WTC11 (cell line): ENCODE measurements at regions not wholly inside any gene's neighbourhood (a gene's known extent, or its start where the extent isn't known, plus 50 kb on each side); places are given as distances from the start of the nearest gene placed in this dataset.

Experiments
- ATAC-seq: fragments of 200-7000 bp; cut with Tn5 transposase; 2 replicates; pipeline ENCODE4 v1.10.0; 2021; ENCODE audit warnings: mild to moderate bottlenecking, moderate library complexity
- CTCF ChIA-PET: fragments of 300-600 bp; sonication (Branson Sonifier 250); formaldehyde crosslinking; loops from one replicate; lab custom pipeline; 2021; ENCODE audit warnings: antibody characterized with exemption; lab: Charles Lee
- POLR2A ChIA-PET: fragments of 350-600 bp; sonication (Branson Sonifier 250); formaldehyde crosslinking; loops from one replicate; lab custom pipeline; 2021; ENCODE audit warnings: antibody characterized with exemption; lab: Charles Lee
- DNase-seq: peaks from one replicate; pipeline ENCODE4 v3.0.0; 2021; ENCODE audit warnings: low spot score
- H3K27ac Mint-ChIP-seq: 2 replicates; pipeline ENCODE4 v1.8.0; 2021; ENCODE audit warnings: mixed read lengths
- H3K27me3 Mint-ChIP-seq: 2 replicates; pipeline ENCODE4 v1.8.0; 2021; ENCODE audit warnings: low read depth, mild to moderate bottlenecking, moderate library complexity, mixed read lengths
- H3K36me3 Mint-ChIP-seq: 2 replicates; pipeline ENCODE4 v1.8.0; 2021; ENCODE audit warnings: mixed read lengths
- H3K4me1 Mint-ChIP-seq: 2 replicates; pipeline ENCODE4 v1.8.0; 2022; ENCODE audit warnings: mixed read lengths
- H3K4me3 Mint-ChIP-seq: 2 replicates; pipeline ENCODE4 v1.8.0; 2021; ENCODE audit warnings: mild to moderate bottlenecking, moderate library complexity, mixed read lengths
- H3K9me3 Mint-ChIP-seq: 2 replicates; pipeline ENCODE4 v1.8.0; 2021; ENCODE audit warnings: mixed read lengths
- ETV6 ChIP-seq: sonication (generic); formaldehyde crosslinking; IDR thresholded peaks from 2 replicates; pipeline ENCODE4 v1.8.1; 2022; ENCODE audit warnings: mild to moderate bottlenecking, missing genetic modification reagents
- FOXK1 ChIP-seq: sonication (generic); formaldehyde crosslinking; IDR thresholded peaks from 2 replicates; pipeline ENCODE4 v1.8.0; 2022; ENCODE audit warnings: mild to moderate bottlenecking, moderate library complexity, missing genetic modification reagents
- IRF2 ChIP-seq: sonication (generic); formaldehyde crosslinking; IDR thresholded peaks from 2 replicates; pipeline ENCODE4 v1.8.0; 2022; ENCODE audit warnings: low read depth, missing genetic modification reagents, borderline replicate concordance
- JAZF1 ChIP-seq: fragments of 250-450 bp; sonication (Bioruptor Pico); IDR thresholded peaks from 2 replicates; pipeline ENCODE4 v1.9.0; 2021; ENCODE audit warnings: moderate library complexity, mild to moderate bottlenecking, inconsistent platforms
- KAT7 ChIP-seq: sonication (generic); formaldehyde crosslinking; IDR thresholded peaks from 2 replicates; pipeline ENCODE4 v1.8.1; 2023; ENCODE audit warnings: missing genetic modification reagents, mild to moderate bottlenecking, borderline replicate concordance
- NR1H2 ChIP-seq: sonication (generic); formaldehyde crosslinking; IDR thresholded peaks from 2 replicates; pipeline ENCODE4 v1.9.0; 2021; ENCODE audit warnings: mild to moderate bottlenecking, moderate library complexity, missing genetic modification reagents
- TP53 ChIP-seq: sonication (generic); formaldehyde crosslinking; IDR thresholded peaks from 2 replicates; pipeline ENCODE4 v1.8.1; 2023; ENCODE audit warnings: mild to moderate bottlenecking, missing genetic modification reagents
- ZNF416 ChIP-seq: fragments of 250-450 bp; sonication (Bioruptor Pico); IDR thresholded peaks from 2 replicates; pipeline ENCODE4 v1.9.0; 2021; ENCODE audit warnings: mild to moderate bottlenecking, inconsistent platforms
- TF ChIP-seq, protein P1 (sequence below): sonication (generic); formaldehyde crosslinking; IDR thresholded peaks from 2 replicates; pipeline ENCODE4 v1.8.1; 2022; ENCODE audit warnings: low read depth, missing genetic modification reagents, borderline replicate concordance
- TF ChIP-seq, protein P2 (sequence below): sonication (generic); formaldehyde crosslinking; IDR thresholded peaks from 2 replicates; pipeline ENCODE4 v1.8.1; 2022; ENCODE audit warnings: mild to moderate bottlenecking, missing genetic modification reagents, moderate library complexity, borderline replicate concordance
- TF ChIP-seq, protein P3 (sequence below): sonication (generic); formaldehyde crosslinking; IDR thresholded peaks from 2 replicates; pipeline ENCODE4 v1.8.0; 2022; ENCODE audit warnings: missing genetic modification reagents
- TF ChIP-seq, protein P4 (sequence below): sonication (generic); formaldehyde crosslinking; IDR thresholded peaks from 2 replicates; pipeline ENCODE4 v1.8.1; 2023; ENCODE audit warnings: mild to moderate bottlenecking, missing genetic modification reagents, moderate library complexity
- TF ChIP-seq, protein P5 (sequence below): sonication (generic); formaldehyde crosslinking; IDR thresholded peaks from 2 replicates; pipeline ENCODE4 v1.8.0; 2023; ENCODE audit warnings: missing genetic modification reagents
- TF ChIP-seq, protein P6 (sequence below): sonication (generic); formaldehyde crosslinking; IDR thresholded peaks from 2 replicates; pipeline ENCODE4 v1.8.1; 2022; ENCODE audit warnings: low read depth, mild to moderate bottlenecking, moderate library complexity, missing genetic modification reagents, borderline replicate concordance
- TF ChIP-seq, protein P7 (sequence below): fragments of 250-450 bp; sonication (Bioruptor Pico); IDR thresholded peaks from 2 replicates; pipeline ENCODE4 v2.1.2; 2022; ENCODE audit warnings: mild to moderate bottlenecking, moderate library complexity

DNA sequence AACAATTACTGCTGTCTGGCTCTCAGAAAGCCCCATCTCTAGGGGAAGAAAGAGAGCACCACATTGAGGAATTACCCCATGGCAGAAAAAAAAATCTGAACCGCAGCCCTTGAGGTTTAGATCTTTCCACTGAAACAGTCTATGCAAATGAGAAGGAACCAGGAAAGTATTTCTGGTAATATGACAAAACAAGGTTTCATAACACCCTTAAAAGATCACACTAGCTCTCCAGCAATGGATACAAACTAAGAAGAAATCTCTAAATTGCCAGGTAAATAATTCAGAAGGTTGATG lies 427.1 kb downstream of the PRELID2 start (continued):
- TF ChIP-seq, protein P1, sequence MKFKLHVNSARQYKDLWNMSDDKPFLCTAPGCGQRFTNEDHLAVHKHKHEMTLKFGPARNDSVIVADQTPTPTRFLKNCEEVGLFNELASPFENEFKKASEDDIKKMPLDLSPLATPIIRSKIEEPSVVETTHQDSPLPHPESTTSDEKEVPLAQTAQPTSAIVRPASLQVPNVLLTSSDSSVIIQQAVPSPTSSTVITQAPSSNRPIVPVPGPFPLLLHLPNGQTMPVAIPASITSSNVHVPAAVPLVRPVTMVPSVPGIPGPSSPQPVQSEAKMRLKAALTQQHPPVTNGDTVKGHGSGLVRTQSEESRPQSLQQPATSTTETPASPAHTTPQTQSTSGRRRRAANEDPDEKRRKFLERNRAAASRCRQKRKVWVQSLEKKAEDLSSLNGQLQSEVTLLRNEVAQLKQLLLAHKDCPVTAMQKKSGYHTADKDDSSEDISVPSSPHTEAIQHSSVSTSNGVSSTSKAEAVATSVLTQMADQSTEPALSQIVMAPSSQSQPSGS (CRISPR knock-in tag) = no peak
- no peak for TF ChIP-seq IRF2 (CRISPR knock-in tag)
- TF ChIP-seq, all 79 proteins: peak for 0

DNA sequence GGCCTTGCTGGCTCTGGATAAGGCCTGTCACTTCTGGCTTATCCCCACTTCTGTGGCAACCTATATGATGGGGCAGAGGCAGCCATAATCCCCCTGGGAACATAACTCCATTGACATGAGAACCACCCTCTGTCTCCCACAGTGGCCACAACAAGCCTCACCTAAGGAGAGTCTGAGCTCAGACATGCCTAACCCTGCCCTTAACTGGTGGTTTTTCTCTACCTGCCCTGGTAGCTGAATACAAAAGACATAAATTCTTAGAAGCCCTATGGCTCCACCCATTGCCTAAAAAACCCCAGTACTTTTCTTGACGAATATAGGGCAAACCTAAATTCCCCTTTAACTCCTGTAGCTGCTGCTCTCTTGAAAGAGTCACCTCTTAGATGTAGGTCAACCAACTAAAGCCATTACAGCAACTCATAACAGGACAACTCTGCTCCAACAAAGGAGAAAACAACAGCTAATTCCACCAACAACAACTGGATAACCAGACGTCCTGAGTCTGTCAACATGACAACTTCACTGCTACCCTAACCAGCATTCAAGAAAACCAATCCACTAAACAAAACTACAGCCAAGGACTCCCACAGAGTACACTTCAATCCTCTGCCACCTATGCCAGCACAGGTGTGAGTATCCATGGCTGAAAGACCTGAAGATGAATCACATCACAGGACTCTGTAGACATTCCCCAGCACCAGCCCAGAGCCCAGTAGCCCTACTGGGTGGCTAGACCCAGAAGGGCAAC lies 427.7 kb downstream of the PRELID2 start:
- peaks cover 9% of the 10 kb centered on the region; the same call in 1 of the 2 replicates for H3K27me3 Mint-ChIP-seq
- ATAC-seq = no peak

DNA sequence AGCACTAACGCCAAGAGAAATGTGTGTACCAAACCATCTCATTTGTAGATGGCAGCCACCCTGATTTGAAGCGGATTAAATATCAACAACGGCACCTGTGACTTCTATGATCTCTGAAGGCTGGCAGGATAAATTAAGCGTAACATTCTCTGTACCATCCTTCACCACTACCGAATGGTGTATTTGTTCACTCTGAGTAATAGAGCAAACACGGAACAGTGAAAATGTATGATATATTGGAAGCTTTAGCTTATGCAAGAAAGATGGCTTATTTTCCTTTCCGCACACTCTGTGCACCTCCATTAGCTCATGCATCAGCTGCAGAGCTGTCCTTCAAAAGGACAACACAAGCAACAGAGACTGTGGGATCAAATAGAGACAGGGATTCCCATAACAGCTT lies 431.1 kb downstream of the PRELID2 start:
- Mint-ChIP-seq H3K4me3 (no peak overlapping the region), H3K9me3 (peaks cover 38% of the 10 kb centered on the region), H3K36me3 (peaks cover 30% of the 10 kb centered on the region), H3K27me3 (peaks cover 9% of the 10 kb centered on the region; the same call in 1 of the 2 replicates), H3K27ac (no peak overlapping the region), H3K4me1 (peaks cover 9% of the 10 kb centered on the region)
- ATAC-seq (no peak), DNase-seq (no peak)
- CTCF ChIA-PET = no interaction called here
- POLR2A ChIA-PET = no interaction called here
- TF ChIP-seq, protein P2, sequence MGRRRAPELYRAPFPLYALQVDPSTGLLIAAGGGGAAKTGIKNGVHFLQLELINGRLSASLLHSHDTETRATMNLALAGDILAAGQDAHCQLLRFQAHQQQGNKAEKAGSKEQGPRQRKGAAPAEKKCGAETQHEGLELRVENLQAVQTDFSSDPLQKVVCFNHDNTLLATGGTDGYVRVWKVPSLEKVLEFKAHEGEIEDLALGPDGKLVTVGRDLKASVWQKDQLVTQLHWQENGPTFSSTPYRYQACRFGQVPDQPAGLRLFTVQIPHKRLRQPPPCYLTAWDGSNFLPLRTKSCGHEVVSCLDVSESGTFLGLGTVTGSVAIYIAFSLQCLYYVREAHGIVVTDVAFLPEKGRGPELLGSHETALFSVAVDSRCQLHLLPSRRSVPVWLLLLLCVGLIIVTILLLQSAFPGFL (CRISPR knock-in tag) = no peak
- TF ChIP-seq ETV6 (CRISPR knock-in tag) (no peak), ZNF416 (CRISPR knock-in tag) (no peak), TP53 (CRISPR knock-in tag) (no peak)
- TF ChIP-seq, protein P3, sequence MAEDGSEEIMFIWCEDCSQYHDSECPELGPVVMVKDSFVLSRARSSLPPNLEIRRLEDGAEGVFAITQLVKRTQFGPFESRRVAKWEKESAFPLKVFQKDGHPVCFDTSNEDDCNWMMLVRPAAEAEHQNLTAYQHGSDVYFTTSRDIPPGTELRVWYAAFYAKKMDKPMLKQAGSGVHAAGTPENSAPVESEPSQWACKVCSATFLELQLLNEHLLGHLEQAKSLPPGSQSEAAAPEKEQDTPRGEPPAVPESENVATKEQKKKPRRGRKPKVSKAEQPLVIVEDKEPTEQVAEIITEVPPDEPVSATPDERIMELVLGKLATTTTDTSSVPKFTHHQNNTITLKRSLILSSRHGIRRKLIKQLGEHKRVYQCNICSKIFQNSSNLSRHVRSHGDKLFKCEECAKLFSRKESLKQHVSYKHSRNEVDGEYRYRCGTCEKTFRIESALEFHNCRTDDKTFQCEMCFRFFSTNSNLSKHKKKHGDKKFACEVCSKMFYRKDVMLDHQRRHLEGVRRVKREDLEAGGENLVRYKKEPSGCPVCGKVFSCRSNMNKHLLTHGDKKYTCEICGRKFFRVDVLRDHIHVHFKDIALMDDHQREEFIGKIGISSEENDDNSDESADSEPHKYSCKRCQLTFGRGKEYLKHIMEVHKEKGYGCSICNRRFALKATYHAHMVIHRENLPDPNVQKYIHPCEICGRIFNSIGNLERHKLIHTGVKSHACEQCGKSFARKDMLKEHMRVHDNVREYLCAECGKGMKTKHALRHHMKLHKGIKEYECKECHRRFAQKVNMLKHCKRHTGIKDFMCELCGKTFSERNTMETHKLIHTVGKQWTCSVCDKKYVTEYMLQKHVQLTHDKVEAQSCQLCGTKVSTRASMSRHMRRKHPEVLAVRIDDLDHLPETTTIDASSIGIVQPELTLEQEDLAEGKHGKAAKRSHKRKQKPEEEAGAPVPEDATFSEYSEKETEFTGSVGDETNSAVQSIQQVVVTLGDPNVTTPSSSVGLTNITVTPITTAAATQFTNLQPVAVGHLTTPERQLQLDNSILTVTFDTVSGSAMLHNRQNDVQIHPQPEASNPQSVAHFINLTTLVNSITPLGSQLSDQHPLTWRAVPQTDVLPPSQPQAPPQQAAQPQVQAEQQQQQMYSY (CRISPR knock-in tag) = no peak

More for the DNA sequence above, 427.7 kb downstream of the PRELID2 start:
- peaks cover 64% of the 10 kb centered on the region for H3K36me3 Mint-ChIP-seq
- TF ChIP-seq, protein P4, sequence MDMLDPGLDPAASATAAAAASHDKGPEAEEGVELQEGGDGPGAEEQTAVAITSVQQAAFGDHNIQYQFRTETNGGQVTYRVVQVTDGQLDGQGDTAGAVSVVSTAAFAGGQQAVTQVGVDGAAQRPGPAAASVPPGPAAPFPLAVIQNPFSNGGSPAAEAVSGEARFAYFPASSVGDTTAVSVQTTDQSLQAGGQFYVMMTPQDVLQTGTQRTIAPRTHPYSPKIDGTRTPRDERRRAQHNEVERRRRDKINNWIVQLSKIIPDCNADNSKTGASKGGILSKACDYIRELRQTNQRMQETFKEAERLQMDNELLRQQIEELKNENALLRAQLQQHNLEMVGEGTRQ (CRISPR knock-in tag) = no peak
- TF ChIP-seq, protein P5, sequence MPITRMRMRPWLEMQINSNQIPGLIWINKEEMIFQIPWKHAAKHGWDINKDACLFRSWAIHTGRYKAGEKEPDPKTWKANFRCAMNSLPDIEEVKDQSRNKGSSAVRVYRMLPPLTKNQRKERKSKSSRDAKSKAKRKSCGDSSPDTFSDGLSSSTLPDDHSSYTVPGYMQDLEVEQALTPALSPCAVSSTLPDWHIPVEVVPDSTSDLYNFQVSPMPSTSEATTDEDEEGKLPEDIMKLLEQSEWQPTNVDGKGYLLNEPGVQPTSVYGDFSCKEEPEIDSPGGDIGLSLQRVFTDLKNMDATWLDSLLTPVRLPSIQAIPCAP (CRISPR knock-in tag) = no peak
- TF ChIP-seq FOXK1 (CRISPR knock-in tag) (no peak), KAT7 (CRISPR knock-in tag) (no peak), JAZF1 (CRISPR knock-in tag) (no peak), NR1H2 (no peak)
- TF ChIP-seq, protein P3 (CRISPR knock-in tag) = no peak
- TF ChIP-seq, protein P6, sequence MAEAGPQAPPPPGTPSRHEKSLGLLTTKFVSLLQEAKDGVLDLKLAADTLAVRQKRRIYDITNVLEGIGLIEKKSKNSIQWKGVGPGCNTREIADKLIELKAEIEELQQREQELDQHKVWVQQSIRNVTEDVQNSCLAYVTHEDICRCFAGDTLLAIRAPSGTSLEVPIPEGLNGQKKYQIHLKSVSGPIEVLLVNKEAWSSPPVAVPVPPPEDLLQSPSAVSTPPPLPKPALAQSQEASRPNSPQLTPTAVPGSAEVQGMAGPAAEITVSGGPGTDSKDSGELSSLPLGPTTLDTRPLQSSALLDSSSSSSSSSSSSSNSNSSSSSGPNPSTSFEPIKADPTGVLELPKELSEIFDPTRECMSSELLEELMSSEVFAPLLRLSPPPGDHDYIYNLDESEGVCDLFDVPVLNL = no peak
- TF ChIP-seq, protein P7, sequence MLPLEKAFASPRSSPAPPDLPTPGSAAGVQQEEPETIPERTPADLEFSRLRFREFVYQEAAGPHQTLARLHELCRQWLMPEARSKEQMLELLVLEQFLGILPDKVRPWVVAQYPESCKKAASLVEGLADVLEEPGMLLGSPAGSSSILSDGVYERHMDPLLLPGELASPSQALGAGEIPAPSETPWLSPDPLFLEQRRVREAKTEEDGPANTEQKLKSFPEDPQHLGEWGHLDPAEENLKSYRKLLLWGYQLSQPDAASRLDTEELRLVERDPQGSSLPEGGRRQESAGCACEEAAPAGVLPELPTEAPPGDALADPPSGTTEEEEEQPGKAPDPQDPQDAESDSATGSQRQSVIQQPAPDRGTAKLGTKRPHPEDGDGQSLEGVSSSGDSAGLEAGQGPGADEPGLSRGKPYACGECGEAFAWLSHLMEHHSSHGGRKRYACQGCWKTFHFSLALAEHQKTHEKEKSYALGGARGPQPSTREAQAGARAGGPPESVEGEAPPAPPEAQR (CRISPR knock-in tag) = no peak
- TF ChIP-seq, all 79 proteins: peak for 0
- H3K9me3 Mint-ChIP-seq = peaks cover 72% of the 10 kb centered on the region
- ChIA-PET CTCF (no interaction called here), POLR2A (no interaction called here)
- DNase-seq = no peak
- H3K4me1 Mint-ChIP-seq = peaks cover 9% of the 10 kb centered on the region
- H3K27ac Mint-ChIP-seq = no peak overlapping the region
- H3K4me3 Mint-ChIP-seq = no peak overlapping the region
